Lower leg skin (tissue), 3 donors: ENCODE measurements at regions not wholly inside any gene's neighbourhood (a gene's known extent, or its start where the extent isn't known, plus 50 kb on each side); places are given as distances from the start of the nearest gene placed in this dataset.

ENCODE experiments used
- POLR2A ChIP-seq, 2 donors: fragments of 450-650 bp; IDR thresholded peaks; one replicate each; pipeline ENCODE4 v1.6.1; 2016 to 2017; ENCODE audit warnings: antibody characterized with exemption in 2 of 2, mild to moderate bottlenecking in 1 of 2, moderate library complexity in 1 of 2
- TF ChIP-seq, protein P1 (sequence below), 3 donors: fragments of 450-650 bp; IDR thresholded peaks; one replicate each; pipeline ENCODE4 v1.5.1; 2016; ENCODE audit warnings: antibody characterized with exemption in 3 of 3, mild to moderate bottlenecking in 3 of 3, moderate library complexity in 2 of 3

DNA sequence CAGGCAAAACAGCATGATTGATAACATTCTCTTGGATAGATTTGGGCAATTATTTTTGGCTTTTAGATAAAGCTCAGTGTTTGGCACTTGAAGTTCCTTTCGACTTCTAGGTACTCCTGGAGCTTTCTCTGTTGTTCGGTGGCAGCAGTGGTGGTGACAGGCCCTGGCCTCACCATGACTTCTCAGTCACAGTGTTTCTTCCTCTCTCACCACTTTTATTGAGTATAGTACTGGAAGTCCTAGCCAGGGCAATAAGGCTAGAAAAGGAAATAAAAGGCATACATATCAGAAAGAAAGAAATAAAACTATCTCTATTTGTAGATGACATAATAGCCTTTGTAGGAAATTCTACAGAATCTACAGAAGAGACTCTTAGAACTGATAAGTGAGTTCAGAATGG lies 101.2 kb upstream of the SIRPG start:
- TF ChIP-seq, protein P1, sequence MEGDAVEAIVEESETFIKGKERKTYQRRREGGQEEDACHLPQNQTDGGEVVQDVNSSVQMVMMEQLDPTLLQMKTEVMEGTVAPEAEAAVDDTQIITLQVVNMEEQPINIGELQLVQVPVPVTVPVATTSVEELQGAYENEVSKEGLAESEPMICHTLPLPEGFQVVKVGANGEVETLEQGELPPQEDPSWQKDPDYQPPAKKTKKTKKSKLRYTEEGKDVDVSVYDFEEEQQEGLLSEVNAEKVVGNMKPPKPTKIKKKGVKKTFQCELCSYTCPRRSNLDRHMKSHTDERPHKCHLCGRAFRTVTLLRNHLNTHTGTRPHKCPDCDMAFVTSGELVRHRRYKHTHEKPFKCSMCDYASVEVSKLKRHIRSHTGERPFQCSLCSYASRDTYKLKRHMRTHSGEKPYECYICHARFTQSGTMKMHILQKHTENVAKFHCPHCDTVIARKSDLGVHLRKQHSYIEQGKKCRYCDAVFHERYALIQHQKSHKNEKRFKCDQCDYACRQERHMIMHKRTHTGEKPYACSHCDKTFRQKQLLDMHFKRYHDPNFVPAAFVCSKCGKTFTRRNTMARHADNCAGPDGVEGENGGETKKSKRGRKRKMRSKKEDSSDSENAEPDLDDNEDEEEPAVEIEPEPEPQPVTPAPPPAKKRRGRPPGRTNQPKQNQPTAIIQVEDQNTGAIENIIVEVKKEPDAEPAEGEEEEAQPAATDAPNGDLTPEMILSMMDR (IDR thresholded peaks at IDR 0.05): no peak
- no peak for TF ChIP-seq POLR2A (IDR thresholded peaks at IDR 0.05)
